ENCODE measurements at regions not wholly inside any gene's neighbourhood (a gene's known extent, or its start where the extent isn't known, plus 50 kb on each side); places are given as distances from the start of the nearest gene placed in this dataset.

- H3K4me3 Mint-ChIP-seq (ENCODE audit: unreplicated experiment), result no peak overlapping the region
- CTCF ChIA-PET, result no interaction called here
- BruUV-seq (replicated peaks), result no TSS peak
Measured at GRCh38 chr19:28827382-28827781, 385.6 kb downstream of the UQCRFS1 start.

GRCh38 chr19:28823338-28823961 is 389.5 kb downstream of the UQCRFS1 start:
- H3K27me3 Mint-ChIP-seq (ENCODE audit: insufficient read depth, unreplicated experiment), result no peaks in the 10 kb centered on the region
- no peaks in the 10 kb centered on the region for H3K4me1 Mint-ChIP-seq (ENCODE audit: insufficient read depth, unreplicated experiment)
- H3K27ac Mint-ChIP-seq (ENCODE audit: low read depth, unreplicated experiment), result no peak overlapping the region
- ChIA-PET POLR2A (no interaction called here), CTCF (no interaction called here)
- no peak for TF ChIP-seq CTCF (IDR thresholded peaks at IDR 0.05; ENCODE audit: unreplicated experiment)
- H3K4me3 Mint-ChIP-seq (ENCODE audit: unreplicated experiment), result no peak overlapping the region
- H3K36me3 Mint-ChIP-seq (ENCODE audit: insufficient read depth, unreplicated experiment), result no peaks in the 10 kb centered on the region
- BruUV-seq (replicated peaks), result no TSS peak
- intact Hi-C loops (cut with micrococcal nuclease), result no loop called here
- peaks cover 53% of the 10 kb centered on the region for H3K9me3 Mint-ChIP-seq (ENCODE audit: unreplicated experiment)
- DNase-seq (ENCODE audit: unreplicated experiment), result no peak

More at GRCh38 chr19:28827382-28827781, 385.6 kb downstream of the UQCRFS1 start:
- H3K27me3 Mint-ChIP-seq (ENCODE audit: insufficient read depth, unreplicated experiment), result no peaks in the 10 kb centered on the region
- no peaks in the 10 kb centered on the region for H3K4me1 Mint-ChIP-seq (ENCODE audit: insufficient read depth, unreplicated experiment)
- H3K27ac Mint-ChIP-seq (ENCODE audit: low read depth, unreplicated experiment), result no peak overlapping the region
- peaks cover 64% of the 10 kb centered on the region for H3K9me3 Mint-ChIP-seq (ENCODE audit: unreplicated experiment)
- TF ChIP-seq CTCF (IDR thresholded peaks at IDR 0.05; ENCODE audit: unreplicated experiment), result no peak
- intact Hi-C loops (cut with micrococcal nuclease), result no loop called here
- no peak for DNase-seq (ENCODE audit: unreplicated experiment)
- POLR2A ChIA-PET, result no interaction called here
- H3K36me3 Mint-ChIP-seq (ENCODE audit: insufficient read depth, unreplicated experiment), result no peaks in the 10 kb centered on the region

GRCh38 chr19:28820289-28820688 is 392.7 kb downstream of the UQCRFS1 start:
- no peaks in the 10 kb centered on the region for H3K4me1 Mint-ChIP-seq (ENCODE audit: insufficient read depth, unreplicated experiment)
- intact Hi-C loops (cut with micrococcal nuclease), result no loop called here
- no peaks in the 10 kb centered on the region for H3K27me3 Mint-ChIP-seq (ENCODE audit: insufficient read depth, unreplicated experiment)
- ChIA-PET POLR2A (no interaction called here), CTCF (no interaction called here)
- H3K36me3 Mint-ChIP-seq (ENCODE audit: insufficient read depth, unreplicated experiment), result no peaks in the 10 kb centered on the region
- no peak for DNase-seq (ENCODE audit: unreplicated experiment)
- peaks cover 55% of the 10 kb centered on the region for H3K9me3 Mint-ChIP-seq (ENCODE audit: unreplicated experiment)
- H3K27ac Mint-ChIP-seq (ENCODE audit: low read depth, unreplicated experiment), result no peak overlapping the region
- BruUV-seq (replicated peaks), result no TSS peak
- H3K4me3 Mint-ChIP-seq (ENCODE audit: unreplicated experiment), result no peak overlapping the region
- no peak for TF ChIP-seq CTCF (IDR thresholded peaks at IDR 0.05; ENCODE audit: unreplicated experiment)

GRCh38 chr19:28815257-28815656 is 397.7 kb downstream of the UQCRFS1 start:
- DNase-seq (ENCODE audit: unreplicated experiment), result no peak
- no peak overlapping the region for H3K27ac Mint-ChIP-seq (ENCODE audit: low read depth, unreplicated experiment)
- H3K9me3 Mint-ChIP-seq (ENCODE audit: unreplicated experiment), result peaks cover 30% of the 10 kb centered on the region
- H3K4me3 Mint-ChIP-seq (ENCODE audit: unreplicated experiment), result no peak overlapping the region
- BruUV-seq (replicated peaks), result no TSS peak
- no peak for TF ChIP-seq CTCF (IDR thresholded peaks at IDR 0.05; ENCODE audit: unreplicated experiment)
- no peaks in the 10 kb centered on the region for H3K36me3 Mint-ChIP-seq (ENCODE audit: insufficient read depth, unreplicated experiment)
- ChIA-PET POLR2A (no interaction called here), CTCF (no interaction called here)
- no peaks in the 10 kb centered on the region for H3K4me1 Mint-ChIP-seq (ENCODE audit: insufficient read depth, unreplicated experiment)
- intact Hi-C loops (cut with micrococcal nuclease), result no loop called here
- H3K27me3 Mint-ChIP-seq (ENCODE audit: insufficient read depth, unreplicated experiment), result no peaks in the 10 kb centered on the region
